ENCODE measurements at regions not wholly inside any gene's neighbourhood (a gene's known extent, or its start where the extent isn't known, plus 50 kb on each side); places are given as distances from the start of the nearest gene placed in this dataset.

GRCh38 chr4:176584031-176584606, 208.6 kb downstream of the VEGFC start:
- TF ChIP-seq, protein P1, sequence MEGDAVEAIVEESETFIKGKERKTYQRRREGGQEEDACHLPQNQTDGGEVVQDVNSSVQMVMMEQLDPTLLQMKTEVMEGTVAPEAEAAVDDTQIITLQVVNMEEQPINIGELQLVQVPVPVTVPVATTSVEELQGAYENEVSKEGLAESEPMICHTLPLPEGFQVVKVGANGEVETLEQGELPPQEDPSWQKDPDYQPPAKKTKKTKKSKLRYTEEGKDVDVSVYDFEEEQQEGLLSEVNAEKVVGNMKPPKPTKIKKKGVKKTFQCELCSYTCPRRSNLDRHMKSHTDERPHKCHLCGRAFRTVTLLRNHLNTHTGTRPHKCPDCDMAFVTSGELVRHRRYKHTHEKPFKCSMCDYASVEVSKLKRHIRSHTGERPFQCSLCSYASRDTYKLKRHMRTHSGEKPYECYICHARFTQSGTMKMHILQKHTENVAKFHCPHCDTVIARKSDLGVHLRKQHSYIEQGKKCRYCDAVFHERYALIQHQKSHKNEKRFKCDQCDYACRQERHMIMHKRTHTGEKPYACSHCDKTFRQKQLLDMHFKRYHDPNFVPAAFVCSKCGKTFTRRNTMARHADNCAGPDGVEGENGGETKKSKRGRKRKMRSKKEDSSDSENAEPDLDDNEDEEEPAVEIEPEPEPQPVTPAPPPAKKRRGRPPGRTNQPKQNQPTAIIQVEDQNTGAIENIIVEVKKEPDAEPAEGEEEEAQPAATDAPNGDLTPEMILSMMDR (IDR thresholded peaks at IDR 0.05) = no peak
- TF ChIP-seq POLR2A (IDR thresholded peaks at IDR 0.05) = no peak

Data from thyroid gland (tissue), 4 donors.